CD4-positive, alpha-beta T cell (primary cell): ENCODE measurements at regions not wholly inside any gene's neighbourhood (a gene's known extent, or its start where the extent isn't known, plus 50 kb on each side); places are given as distances from the start of the nearest gene placed in this dataset.

Experiments used
- ATAC-seq: fragments of 200-7000 bp; cut with Tn5 transposase; one replicate; pipeline ENCODE4 v1.10.0; 2022; ENCODE audit warnings: mild to moderate bottlenecking; ENCODE audit not compliant: poor library complexity
- CTCF ChIA-PET: fragments of 350-600 bp; sonication (Branson Sonifier 250); formaldehyde crosslinking; loops from one replicate; lab custom pipeline; 2021; ENCODE audit warnings: antibody characterized with exemption, inconsistent platforms; lab: Charles Lee
- POLR2A ChIA-PET: fragments of 350-600 bp; sonication (Branson Sonifier 250); formaldehyde crosslinking; loops from one replicate; lab custom pipeline; 2021; ENCODE audit warnings: antibody characterized with exemption, inconsistent platforms; lab: Charles Lee
- DNase-seq, 14 experiments: peaks; one replicate each; pipeline ENCODE4 v3.0.0-alpha.2; 2013 to 2020; ENCODE audit warnings: mixed read lengths in 2 of 14
- H3K27ac ChIP-seq, 2 donors: one replicate each; pipeline versions ENCODE4 v1.5.1 to v1.7.0; 2013; ENCODE audit warnings: low read length in 2 of 2, low read depth in 1 of 2, mild to moderate bottlenecking in 1 of 2
- H3K27me3 ChIP-seq, 2 experiments: 1 replicate in 1 of 2; 2 replicates in 1 of 2; pipeline versions ENCODE4 v1.6.1 to v1.7.0; 2013; ENCODE audit warnings: low read length in 2 of 2, control low read depth in 1 of 2, mild to moderate bottlenecking in 1 of 2, moderate library complexity in 1 of 2; ENCODE audit not compliant: insufficient read depth in 2 of 2, control insufficient read depth in 1 of 2
- H3K36me3 ChIP-seq: one replicate; pipeline ENCODE4 v1.6.1; 2013; ENCODE audit warnings: low read length, control low read depth; ENCODE audit not compliant: insufficient read depth
- H3K4me1 ChIP-seq: one replicate; pipeline ENCODE4 v1.6.1; 2013; ENCODE audit warnings: low read length, control low read depth; ENCODE audit not compliant: insufficient read depth
- H3K4me3 ChIP-seq: one replicate; pipeline ENCODE4 v1.5.1; 2013; ENCODE audit warnings: mild to moderate bottlenecking, low read length, moderate library complexity
- H3K9me3 ChIP-seq, 2 experiments: 1 replicate in 1 of 2; 2 replicates in 1 of 2; pipeline versions ENCODE4 v1.6.1 to v1.7.0; 2013; ENCODE audit warnings: low read length in 2 of 2, mild to moderate bottlenecking in 2 of 2, control low read depth in 1 of 2, moderate library complexity in 1 of 2; ENCODE audit not compliant: control insufficient read depth in 1 of 2, insufficient read depth in 1 of 2
- H3K27ac Mint-ChIP-seq: one replicate; pipeline ENCODE4 v1.8.0; 2020; ENCODE audit warnings: mixed read lengths
- H3K27me3 Mint-ChIP-seq: one replicate; pipeline ENCODE4 v1.8.0; 2021; ENCODE audit warnings: mixed read lengths
- H3K36me3 Mint-ChIP-seq: one replicate; pipeline ENCODE4 v1.8.0; 2021; ENCODE audit warnings: low read depth, mixed read lengths
- H3K4me1 Mint-ChIP-seq: one replicate; pipeline ENCODE4 v1.8.0; 2021; ENCODE audit warnings: low read depth, mixed read lengths
- H3K4me3 Mint-ChIP-seq: one replicate; pipeline ENCODE4 v1.8.0; 2020; ENCODE audit warnings: mild to moderate bottlenecking, mixed read lengths
- H3K9me3 Mint-ChIP-seq: one replicate; pipeline ENCODE4 v1.8.0; 2020; ENCODE audit warnings: mixed read lengths
- intact Hi-C, 2 experiments: fragments of 100-400 bp; cut with DNase I in 1 of 2; cut with micrococcal nuclease in 1 of 2; formaldehyde crosslinking; loops; one replicate each; pipeline versions ENCODE4 v1.15.1 to v1.9.0; 2023 to 2025; cut with DNase I, micrococcal nuclease
- TF ChIP-seq, protein P1 (sequence below): fragments of 200-600 bp; IDR thresholded peaks from one replicate; pipeline ENCODE4 v1.8.0; 2022; ENCODE audit warnings: antibody characterized with exemption, mild to moderate bottlenecking

DNA sequence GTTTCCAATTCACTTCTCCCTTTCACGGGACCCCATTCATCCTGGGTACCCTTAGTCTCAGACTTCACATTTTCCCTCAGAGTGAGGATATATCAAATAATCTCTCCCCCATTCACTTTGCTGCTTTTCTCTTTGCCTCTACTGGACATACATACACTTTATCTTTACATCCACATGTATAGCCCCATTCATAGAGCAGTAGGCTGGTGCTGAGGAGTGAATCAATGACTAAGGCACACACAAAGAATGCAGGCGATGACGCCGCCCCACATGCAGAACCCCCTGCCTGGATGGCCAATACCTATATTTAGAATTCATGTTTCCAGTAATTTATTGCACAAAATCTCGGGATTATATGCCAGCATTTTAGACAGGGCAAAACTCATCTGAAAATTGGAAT lies 554.3 kb upstream of the TENM3 start:
- DNase-seq (no peak), ATAC-seq (no peak)
- Histone ChIP-seq H3K36me3 (no peaks in the 10 kb centered on the region), H3K27ac (no peak overlapping the region), H3K4me3 (no peak overlapping the region), H3K4me1 (no peaks in the 10 kb centered on the region), H3K27me3 (no peaks in the 10 kb centered on the region), H3K9me3 (no peaks in the 10 kb centered on the region)
- Mint-ChIP-seq H3K4me1 (no peaks in the 10 kb centered on the region), H3K36me3 (no peaks in the 10 kb centered on the region), H3K4me3 (no peak overlapping the region), H3K9me3 (peaks cover 2% of the 10 kb centered on the region), H3K27ac (no peak overlapping the region), H3K27me3 (no peaks in the 10 kb centered on the region)
- TF ChIP-seq, protein P1, sequence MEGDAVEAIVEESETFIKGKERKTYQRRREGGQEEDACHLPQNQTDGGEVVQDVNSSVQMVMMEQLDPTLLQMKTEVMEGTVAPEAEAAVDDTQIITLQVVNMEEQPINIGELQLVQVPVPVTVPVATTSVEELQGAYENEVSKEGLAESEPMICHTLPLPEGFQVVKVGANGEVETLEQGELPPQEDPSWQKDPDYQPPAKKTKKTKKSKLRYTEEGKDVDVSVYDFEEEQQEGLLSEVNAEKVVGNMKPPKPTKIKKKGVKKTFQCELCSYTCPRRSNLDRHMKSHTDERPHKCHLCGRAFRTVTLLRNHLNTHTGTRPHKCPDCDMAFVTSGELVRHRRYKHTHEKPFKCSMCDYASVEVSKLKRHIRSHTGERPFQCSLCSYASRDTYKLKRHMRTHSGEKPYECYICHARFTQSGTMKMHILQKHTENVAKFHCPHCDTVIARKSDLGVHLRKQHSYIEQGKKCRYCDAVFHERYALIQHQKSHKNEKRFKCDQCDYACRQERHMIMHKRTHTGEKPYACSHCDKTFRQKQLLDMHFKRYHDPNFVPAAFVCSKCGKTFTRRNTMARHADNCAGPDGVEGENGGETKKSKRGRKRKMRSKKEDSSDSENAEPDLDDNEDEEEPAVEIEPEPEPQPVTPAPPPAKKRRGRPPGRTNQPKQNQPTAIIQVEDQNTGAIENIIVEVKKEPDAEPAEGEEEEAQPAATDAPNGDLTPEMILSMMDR: no peak
- ChIA-PET POLR2A (no interaction called here), CTCF (no interaction called here)
- intact Hi-C loops: no loop called here

DNA sequence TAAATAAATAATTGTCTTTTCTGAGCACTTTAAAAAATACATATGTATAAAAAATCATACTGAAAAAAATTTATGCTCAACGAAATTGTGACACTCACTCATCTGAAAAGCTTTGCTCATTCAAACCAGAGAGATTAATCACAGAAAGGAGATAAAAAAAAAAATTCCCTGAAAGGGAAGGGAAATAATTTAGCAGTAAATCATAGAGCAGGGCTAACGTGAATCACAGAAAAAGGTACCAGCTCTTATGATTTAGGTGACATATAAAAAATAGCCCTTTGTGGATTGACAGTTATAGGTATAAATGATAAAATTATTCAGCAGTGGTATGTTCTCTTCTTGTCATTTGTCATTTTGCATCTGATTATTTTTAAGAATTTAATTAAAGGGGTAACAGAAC lies 552.7 kb upstream of the TENM3 start:
- CTCF ChIA-PET: no interaction called here
- H3K9me3 ChIP-seq: no peaks in the 10 kb centered on the region
- no peak overlapping the region for H3K27ac ChIP-seq
- no peak overlapping the region for H3K4me3 ChIP-seq
- Mint-ChIP-seq H3K9me3 (peaks cover 2% of the 10 kb centered on the region), H3K36me3 (no peaks in the 10 kb centered on the region), H3K4me3 (no peak overlapping the region), H3K27me3 (no peaks in the 10 kb centered on the region), H3K27ac (no peak overlapping the region), H3K4me1 (no peaks in the 10 kb centered on the region)
- H3K36me3 ChIP-seq: no peaks in the 10 kb centered on the region
- no peak for DNase-seq
- no peaks in the 10 kb centered on the region for H3K27me3 ChIP-seq
- TF ChIP-seq, protein P1: no peak
- POLR2A ChIA-PET: no interaction called here
- no peaks in the 10 kb centered on the region for H3K4me1 ChIP-seq
- no peak for ATAC-seq
- intact Hi-C loops: no loop called here

DNA sequence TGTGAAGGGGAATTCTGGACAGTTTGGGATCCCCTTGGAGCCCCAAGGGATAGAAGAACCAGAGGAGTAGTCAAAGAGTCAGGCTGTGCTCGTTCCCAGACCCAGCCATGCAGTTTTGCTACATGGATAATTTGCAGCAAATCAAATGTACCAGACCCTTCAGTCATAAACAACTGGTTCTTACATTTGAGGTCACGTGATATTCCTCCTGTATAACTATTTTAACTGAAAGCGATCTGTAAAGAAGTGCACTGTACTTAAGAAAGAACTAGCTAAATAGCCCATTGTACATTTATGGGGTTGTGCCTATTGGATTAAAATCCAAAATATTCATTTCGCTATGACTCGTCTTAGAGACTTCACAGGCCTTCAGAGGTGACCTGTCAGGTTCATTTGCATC lies 550.2 kb upstream of the TENM3 start:
- no peaks in the 10 kb centered on the region for H3K36me3 ChIP-seq
- no peak for DNase-seq
- Mint-ChIP-seq H3K27me3 (no peaks in the 10 kb centered on the region), H3K27ac (no peak overlapping the region), H3K9me3 (no peaks in the 10 kb centered on the region), H3K4me1 (no peaks in the 10 kb centered on the region), H3K4me3 (no peak overlapping the region), H3K36me3 (no peaks in the 10 kb centered on the region)
- no peak for ATAC-seq
- no peaks in the 10 kb centered on the region for H3K4me1 ChIP-seq
- TF ChIP-seq, protein P1: no peak
- H3K27ac ChIP-seq: no peak overlapping the region
- intact Hi-C loops: no loop called here
- POLR2A ChIA-PET: no interaction called here
- peaks cover 0 to 7% of the 10 kb centered on the region in 2 experiments for H3K9me3 ChIP-seq
- CTCF ChIA-PET: no interaction called here
- H3K27me3 ChIP-seq: no peaks in the 10 kb centered on the region
- no peak overlapping the region for H3K4me3 ChIP-seq
